ENCODE measurements at regions not wholly inside any gene's neighbourhood (a gene's known extent, or its start where the extent isn't known, plus 50 kb on each side); places are given as distances from the start of the nearest gene placed in this dataset.

GRCh38 chr1:60984062-60984799 is 98.1 kb upstream of the NFIA start:
- no peak for TF ChIP-seq EZH2 (IDR thresholded peaks at IDR 0.05; ENCODE audit: low read length)
- Histone ChIP-seq H3K36me3 (ENCODE audit: control insufficient read depth in 2 of 2, extremely low read depth in 1 of 2, insufficient read depth in 2 of 2, low read length in 2 of 2) (no peaks in the 10 kb centered on the region), H3K9me1 (ENCODE audit: control insufficient read depth, extremely low read depth, insufficient read depth, low read length) (no peaks in the 10 kb centered on the region), H3K27ac (ENCODE audit: control insufficient read depth, insufficient read depth, low read length) (no peak overlapping the region), H2AFZ (ENCODE audit: control insufficient read depth, low read length) (no peak overlapping the region), H3K4me1 (ENCODE audit: control insufficient read depth, extremely low read depth, insufficient read depth, low read length) (no peaks in the 10 kb centered on the region), H3K9me3 (ENCODE audit: control insufficient read depth, low read depth, low read length) (no peaks in the 10 kb centered on the region), H3K4me2 (ENCODE audit: control insufficient read depth, extremely low read depth, insufficient read depth, low read depth, low read length) (no peak overlapping the region), H3K9ac (ENCODE audit: control insufficient read depth, extremely low read depth, insufficient read depth, low read length) (no peak overlapping the region), H3K79me2 (ENCODE audit: control insufficient read depth, insufficient read depth, low read length) (no peaks in the 10 kb centered on the region), H3K4me3 (ENCODE audit: control insufficient read depth in 2 of 3, extremely low read depth in 1 of 3, insufficient read depth in 2 of 3, low read depth in 1 of 3, low read length in 3 of 3) (no peak overlapping the region), H3K27me3 (ENCODE audit: control insufficient read depth, extremely low read depth, insufficient read depth, low read length) (no peaks in the 10 kb centered on the region), H4K20me1 (ENCODE audit: control insufficient read depth, extremely low read depth, insufficient read depth, low read length) (no peaks in the 10 kb centered on the region)
- dilution Hi-C loops (cut with MboI; ENCODE audit: extremely low pct_ligation_motif_present, low sequenced_read_pairs): no loop called here
- DNase-seq (ENCODE audit: low read depth, low spot score) (no peak), FAIRE-seq (no peak)

GRCh38 chr1:60983701-60984061 is 98.7 kb upstream of the NFIA start:
- Histone ChIP-seq H3K27me3 (ENCODE audit: control insufficient read depth, extremely low read depth, insufficient read depth, low read length) (no peaks in the 10 kb centered on the region), H3K9ac (ENCODE audit: control insufficient read depth, extremely low read depth, insufficient read depth, low read length) (no peak overlapping the region), H3K36me3 (ENCODE audit: control insufficient read depth in 2 of 2, extremely low read depth in 1 of 2, insufficient read depth in 2 of 2, low read length in 2 of 2) (no peaks in the 10 kb centered on the region), H3K4me3 (ENCODE audit: control insufficient read depth in 2 of 3, extremely low read depth in 1 of 3, insufficient read depth in 2 of 3, low read depth in 1 of 3, low read length in 3 of 3) (no peak overlapping the region), H3K9me1 (ENCODE audit: control insufficient read depth, extremely low read depth, insufficient read depth, low read length) (no peaks in the 10 kb centered on the region), H3K4me2 (ENCODE audit: control insufficient read depth, extremely low read depth, insufficient read depth, low read depth, low read length) (no peak overlapping the region), H3K9me3 (ENCODE audit: control insufficient read depth, low read depth, low read length) (no peaks in the 10 kb centered on the region), H3K4me1 (ENCODE audit: control insufficient read depth, extremely low read depth, insufficient read depth, low read length) (no peaks in the 10 kb centered on the region), H3K79me2 (ENCODE audit: control insufficient read depth, insufficient read depth, low read length) (no peaks in the 10 kb centered on the region), H4K20me1 (ENCODE audit: control insufficient read depth, extremely low read depth, insufficient read depth, low read length) (no peaks in the 10 kb centered on the region), H2AFZ (ENCODE audit: control insufficient read depth, low read length) (no peak overlapping the region), H3K27ac (ENCODE audit: control insufficient read depth, insufficient read depth, low read length) (no peak overlapping the region)
- no peak for TF ChIP-seq CTCF (optimal IDR thresholded peaks at IDR 0.05 in 1 of 3, IDR thresholded peaks at IDR 0.05 in 1 of 3, conservative IDR thresholded peaks at IDR 0.05 in 1 of 3; ENCODE audit: extremely low read depth in 1 of 3, insufficient read depth in 2 of 3, low read length in 3 of 3)
- dilution Hi-C loops (cut with MboI; ENCODE audit: extremely low pct_ligation_motif_present, low sequenced_read_pairs): no loop called here
- no peak for FAIRE-seq
- DNase-seq (ENCODE audit: low read depth, low spot score): no peak

- DNase-seq (ENCODE audit: low read depth, low spot score) (no peak), FAIRE-seq (no peak)
- H2AFZ ChIP-seq (ENCODE audit: control insufficient read depth, low read length): no peak overlapping the region
- H3K27ac ChIP-seq (ENCODE audit: control insufficient read depth, insufficient read depth, low read length): no peak overlapping the region
- H4K20me1 ChIP-seq (ENCODE audit: control insufficient read depth, extremely low read depth, insufficient read depth, low read length): no peaks in the 10 kb centered on the region
- no peaks in the 10 kb centered on the region for H3K9me3 ChIP-seq (ENCODE audit: control insufficient read depth, low read depth, low read length)
- H3K27me3 ChIP-seq (ENCODE audit: control insufficient read depth, extremely low read depth, insufficient read depth, low read length): no peaks in the 10 kb centered on the region
- no peaks in the 10 kb centered on the region for H3K4me1 ChIP-seq (ENCODE audit: control insufficient read depth, extremely low read depth, insufficient read depth, low read length)
- no peak overlapping the region for H3K4me3 ChIP-seq (ENCODE audit: control insufficient read depth in 2 of 3, extremely low read depth in 1 of 3, insufficient read depth in 2 of 3, low read depth in 1 of 3, low read length in 3 of 3)
- H3K9me1 ChIP-seq (ENCODE audit: control insufficient read depth, extremely low read depth, insufficient read depth, low read length): no peaks in the 10 kb centered on the region
- no peaks in the 10 kb centered on the region for H3K79me2 ChIP-seq (ENCODE audit: control insufficient read depth, insufficient read depth, low read length)
- no peaks in the 10 kb centered on the region for H3K36me3 ChIP-seq (ENCODE audit: control insufficient read depth in 2 of 2, extremely low read depth in 1 of 2, insufficient read depth in 2 of 2, low read length in 2 of 2)
- H3K9ac ChIP-seq (ENCODE audit: control insufficient read depth, extremely low read depth, insufficient read depth, low read length): no peak overlapping the region
- dilution Hi-C loops (cut with MboI; ENCODE audit: extremely low pct_ligation_motif_present, low sequenced_read_pairs): no loop called here
- no peak overlapping the region for H3K4me2 ChIP-seq (ENCODE audit: control insufficient read depth, extremely low read depth, insufficient read depth, low read depth, low read length)
- TF ChIP-seq EZH2 (IDR thresholded peaks at IDR 0.05; ENCODE audit: low read length) (no peak), CTCF (optimal IDR thresholded peaks at IDR 0.05 in 1 of 3, IDR thresholded peaks at IDR 0.05 in 1 of 3, conservative IDR thresholded peaks at IDR 0.05 in 1 of 3; ENCODE audit: extremely low read depth in 1 of 3, insufficient read depth in 2 of 3, low read length in 3 of 3) (no peak)
These were observed 99.8 kb upstream of the NFIA start for GRCh38 chr1:60982539-60982938.

Measured in keratinocyte (primary cell).